GM18498 (cell line): ENCODE measurements at regions not wholly inside any gene's neighbourhood (a gene's known extent, or its start where the extent isn't known, plus 50 kb on each side); places are given as distances from the start of the nearest gene placed in this dataset.
"Not testable (repeated sequence)": the region's sequence is repeated elsewhere in the genome, so short reads cannot be mapped to it uniquely, and the experiment has no call there.

Source experiments
- ATAC-seq: cut with Tn5 transposase; IDR thresholded peaks from one replicate; pipeline ENCODE4 v1.9.1; 2021; ENCODE audit warnings: mild to moderate bottlenecking, moderate library complexity; ENCODE audit not compliant: unreplicated experiment

DNA sequence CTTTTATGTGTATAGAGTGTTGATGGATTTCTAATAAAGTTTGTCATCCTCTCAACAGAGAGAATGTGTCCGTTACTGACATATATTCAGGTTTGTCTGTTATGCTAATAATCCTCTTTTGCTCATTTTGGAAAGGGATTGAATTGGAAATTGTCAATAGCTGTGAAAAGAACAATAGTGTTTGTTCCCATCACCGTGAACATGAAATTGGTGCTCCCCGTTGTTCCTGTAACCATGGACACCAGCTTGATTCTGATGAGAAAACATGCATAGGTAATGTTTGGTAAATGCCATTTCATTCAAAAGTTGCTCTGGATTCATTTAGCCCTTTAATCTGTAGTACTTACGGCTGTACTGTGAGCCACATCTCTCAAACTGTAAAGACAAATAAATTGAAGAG is 707.0 kb upstream of the GOLIM4 start:
- ATAC-seq, result no peak

DNA sequence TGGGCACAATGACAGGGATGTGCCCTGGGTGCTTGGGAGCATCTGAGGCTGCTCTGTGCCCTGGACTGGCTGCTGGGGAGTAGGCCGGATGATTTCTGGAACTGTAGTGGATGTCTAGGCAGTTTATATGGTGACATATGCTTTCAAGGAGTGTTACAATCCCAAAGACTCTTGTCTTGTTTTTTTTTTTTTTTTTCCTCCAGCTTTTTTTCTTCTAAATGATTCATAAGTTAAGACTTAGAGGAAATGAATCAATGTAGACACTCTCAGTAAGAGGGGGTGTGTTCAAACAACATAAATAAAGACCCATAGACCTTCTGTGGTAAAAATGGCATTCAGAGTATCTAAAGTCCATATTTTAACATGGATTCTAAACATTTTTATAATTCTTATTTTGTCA is 706.1 kb upstream of the GOLIM4 start:
- no peak for ATAC-seq

DNA sequence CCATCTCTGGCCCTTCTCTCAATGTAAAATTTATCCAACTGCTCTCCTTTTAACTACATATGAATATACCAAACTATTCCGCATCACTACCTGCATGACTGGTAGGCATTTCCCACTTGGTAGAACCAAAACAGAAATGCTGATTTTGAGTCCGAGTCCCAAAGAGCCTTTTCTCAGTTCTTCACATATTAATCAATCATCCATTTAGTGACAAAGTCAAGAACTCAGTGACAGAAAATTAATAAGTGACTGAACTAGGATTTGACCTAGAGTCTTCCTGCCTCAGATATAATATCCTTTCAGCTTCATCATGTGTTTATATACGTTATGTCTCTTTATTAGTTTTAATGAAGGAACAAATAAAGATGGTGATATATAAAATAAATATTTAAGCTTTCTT is 700.6 kb upstream of the GOLIM4 start:
- no peak for ATAC-seq

DNA sequence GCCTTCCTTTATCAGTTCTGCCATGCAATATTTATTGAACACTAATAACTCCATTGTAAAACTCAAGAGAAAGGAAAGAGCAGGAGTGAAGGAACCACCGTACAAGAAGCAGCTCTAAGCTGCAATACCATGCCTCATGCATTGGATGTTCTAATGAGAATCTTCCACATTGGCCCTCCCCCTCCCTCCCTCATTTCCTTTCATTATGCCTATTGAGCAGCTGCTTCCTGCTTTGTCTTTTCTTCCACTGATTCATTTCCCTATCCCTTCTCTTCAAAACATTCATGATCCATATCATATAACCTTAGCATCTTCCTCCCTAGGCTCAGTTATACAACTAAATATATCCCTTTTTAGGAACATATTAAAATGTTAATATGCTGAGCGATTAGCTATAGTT is 698.7 kb upstream of the GOLIM4 start:
- ATAC-seq, result no peak

DNA sequence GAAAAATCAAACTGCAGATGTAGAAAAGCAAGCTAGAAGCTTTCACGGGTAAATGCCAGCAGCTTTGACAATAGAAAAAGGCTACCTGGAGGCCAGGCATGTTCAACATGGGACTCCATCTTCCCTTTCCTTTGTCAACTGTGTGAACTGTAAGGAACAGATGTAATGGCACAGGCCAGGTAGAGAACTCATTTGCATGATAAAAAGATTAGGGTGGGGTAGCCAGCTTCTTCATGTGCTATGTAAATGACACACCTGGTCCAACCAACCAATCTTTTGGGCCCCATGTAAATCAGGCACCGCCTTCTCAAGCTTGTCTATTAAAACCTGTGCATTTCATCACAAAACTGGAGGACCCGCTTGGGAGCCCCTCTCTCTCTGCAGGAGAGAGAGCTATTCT is 686.5 kb upstream of the GOLIM4 start:
- ATAC-seq, result no peak

DNA sequence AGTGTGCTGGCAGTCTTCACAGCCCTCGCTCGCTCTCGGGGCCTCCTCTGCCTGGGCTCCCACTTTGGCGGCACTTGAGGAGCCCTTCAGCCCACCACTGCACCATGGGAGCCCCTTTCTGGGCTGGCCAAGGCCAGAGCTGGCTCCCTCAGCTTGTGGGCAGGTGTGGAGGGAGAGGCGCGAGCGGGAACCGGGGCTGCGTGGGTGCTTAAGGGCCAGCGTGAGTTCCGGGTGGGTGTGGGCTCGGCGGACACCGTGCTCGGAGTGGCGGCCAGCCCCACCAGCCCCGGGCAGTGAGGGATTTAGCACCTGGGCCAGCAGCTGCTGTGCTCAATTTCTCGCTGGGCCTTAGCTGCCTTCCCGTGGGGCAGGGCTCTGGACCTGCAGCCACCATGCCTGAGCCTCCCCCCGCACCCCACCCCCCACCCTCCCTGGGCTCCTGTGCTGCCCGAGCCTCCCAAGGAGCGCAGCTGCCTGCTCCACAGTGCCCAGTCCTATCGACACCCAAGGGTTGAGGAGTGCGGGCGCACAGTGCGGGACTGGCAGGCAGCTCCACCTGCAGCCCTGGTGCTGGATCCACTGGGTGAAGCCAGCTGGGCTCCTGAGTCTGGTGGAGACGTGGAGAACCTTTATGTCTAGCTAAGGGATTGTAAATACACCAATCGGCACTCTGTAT is 684.4 kb upstream of the GOLIM4 start:
- not testable (repeated sequence) for ATAC-seq

DNA sequence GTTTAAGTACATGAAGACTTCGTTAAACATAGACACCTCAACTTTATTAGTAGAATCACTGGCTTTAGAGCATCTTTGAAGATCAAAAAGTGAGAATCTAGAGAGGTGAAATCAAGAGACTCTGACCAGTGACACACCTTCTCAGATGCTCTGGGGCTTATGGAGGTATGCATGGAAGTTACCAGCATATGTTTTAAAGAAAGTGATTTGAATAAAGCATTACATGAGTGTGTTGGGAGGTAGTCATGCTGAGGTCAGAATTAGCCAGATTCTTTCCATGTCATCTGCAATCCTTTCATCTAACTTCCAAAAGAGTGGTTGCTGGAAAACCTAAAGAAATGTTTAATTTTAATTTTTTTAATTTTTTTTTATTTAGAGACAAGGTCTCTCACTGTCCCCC is 658.0 kb upstream of the GOLIM4 start:
- ATAC-seq, result no peak

DNA sequence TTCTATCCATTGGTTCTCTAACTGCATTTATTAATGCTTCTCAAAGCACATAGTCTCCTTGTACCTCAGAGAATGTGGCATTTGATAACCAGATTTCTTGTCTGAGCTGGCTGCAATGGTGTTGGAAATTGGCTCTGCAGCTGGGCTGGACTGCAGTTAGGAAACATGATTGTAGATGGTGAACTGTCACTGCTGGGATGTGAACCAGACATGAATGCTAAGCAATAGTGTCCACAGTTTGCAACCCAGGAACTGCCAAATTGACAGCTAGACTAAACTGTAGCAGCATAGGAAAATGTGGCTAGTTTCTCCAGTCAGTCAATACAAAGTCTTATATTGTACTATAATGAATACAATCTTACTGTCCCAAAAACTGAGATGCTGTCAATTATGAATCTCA is 656.6 kb upstream of the GOLIM4 start:
- ATAC-seq, result no peak

DNA sequence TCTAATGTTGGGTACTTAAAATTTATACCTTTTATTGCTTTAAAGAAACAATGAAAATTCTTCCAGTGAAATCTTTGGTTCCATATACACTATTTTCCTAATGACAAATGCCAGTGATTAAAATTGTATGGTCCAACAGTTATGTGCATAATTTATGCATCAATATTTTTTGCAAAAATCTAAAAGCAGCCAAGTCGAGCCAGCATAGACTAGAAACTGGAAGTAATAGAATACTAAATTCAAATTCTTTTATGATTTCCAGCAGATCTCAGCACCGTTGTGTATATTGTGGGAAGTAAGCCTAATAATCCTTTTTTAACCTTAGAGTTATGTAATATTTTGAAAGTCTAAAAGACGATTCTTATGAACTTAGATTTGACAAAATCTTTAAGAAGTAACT is 652.0 kb upstream of the GOLIM4 start:
- ATAC-seq, result no peak

DNA sequence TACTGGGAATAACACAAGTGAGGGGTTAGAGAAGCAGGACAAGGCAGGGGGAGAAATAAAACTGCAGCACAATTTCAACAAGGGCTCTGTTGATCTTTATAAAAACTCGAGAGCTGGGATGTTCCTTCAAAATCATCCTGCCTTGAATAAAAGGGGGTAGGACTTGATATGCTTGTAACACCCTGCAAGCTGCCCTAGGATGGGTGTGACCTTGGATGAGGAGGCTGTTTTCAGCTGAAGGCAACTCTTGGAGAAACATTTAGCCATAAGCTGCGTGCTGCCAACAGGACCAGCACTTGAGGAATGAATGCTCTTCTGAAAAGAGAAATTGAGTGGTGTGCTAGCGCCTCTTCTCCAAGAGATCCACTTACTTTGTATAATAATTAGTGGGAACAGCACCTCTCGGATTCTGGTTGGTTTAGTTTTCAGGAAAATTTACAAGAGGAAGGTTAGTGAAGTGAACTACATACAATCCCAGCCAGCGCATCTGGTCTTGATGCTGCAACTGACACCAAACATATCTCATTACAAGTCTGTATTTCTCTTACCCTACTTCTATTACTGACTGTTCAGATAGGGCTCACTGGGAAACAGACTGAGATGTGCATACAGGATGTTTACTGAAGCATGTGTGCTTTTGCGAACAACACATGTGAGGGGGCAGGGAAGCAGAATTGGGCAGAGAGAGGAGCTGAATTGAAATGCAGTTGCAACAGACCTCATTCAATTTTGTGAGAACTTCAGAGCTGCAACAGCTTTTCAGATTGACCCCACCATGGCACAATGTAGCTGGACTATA is 643.0 kb upstream of the GOLIM4 start:
- ATAC-seq, result no peak

DNA sequence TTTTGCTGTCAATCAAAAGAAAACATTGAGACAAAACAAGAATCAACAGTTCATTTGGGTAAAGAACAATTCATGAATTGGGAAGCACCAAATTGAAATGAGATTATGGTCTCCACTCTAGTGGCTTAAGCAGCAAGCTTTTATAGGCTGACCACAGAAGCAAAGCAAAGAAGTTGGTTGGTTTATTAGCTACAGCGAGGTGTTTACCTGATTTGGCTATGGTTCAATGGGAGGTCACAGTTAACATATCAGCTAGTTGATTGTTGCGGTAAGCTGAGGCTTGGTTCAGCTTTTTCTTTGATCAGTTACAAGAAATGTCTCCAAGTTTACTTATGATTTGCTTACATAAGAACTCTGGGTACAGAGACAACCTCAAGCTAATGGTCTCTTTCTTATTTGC is 640.5 kb upstream of the GOLIM4 start:
- ATAC-seq, result no peak

DNA sequence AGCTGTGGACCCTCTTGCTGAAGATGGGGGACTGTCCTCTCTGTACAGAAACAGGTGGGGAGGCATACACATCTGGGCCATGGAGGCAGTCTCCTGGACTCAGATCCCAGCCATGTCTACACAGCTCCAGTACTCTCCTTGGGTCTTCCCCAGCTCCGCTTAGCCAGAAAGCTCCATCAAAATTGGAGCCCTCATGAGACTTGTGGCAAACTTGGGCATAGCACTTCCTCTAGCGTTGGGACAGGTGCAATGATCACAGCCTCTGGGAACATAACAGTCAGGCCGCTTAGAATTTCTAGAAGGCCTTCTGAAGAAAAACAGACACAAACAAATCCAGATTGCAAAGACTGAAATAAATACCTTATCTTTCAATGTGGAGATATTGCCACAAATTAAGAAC is 634.3 kb upstream of the GOLIM4 start:
- no peak for ATAC-seq

DNA sequence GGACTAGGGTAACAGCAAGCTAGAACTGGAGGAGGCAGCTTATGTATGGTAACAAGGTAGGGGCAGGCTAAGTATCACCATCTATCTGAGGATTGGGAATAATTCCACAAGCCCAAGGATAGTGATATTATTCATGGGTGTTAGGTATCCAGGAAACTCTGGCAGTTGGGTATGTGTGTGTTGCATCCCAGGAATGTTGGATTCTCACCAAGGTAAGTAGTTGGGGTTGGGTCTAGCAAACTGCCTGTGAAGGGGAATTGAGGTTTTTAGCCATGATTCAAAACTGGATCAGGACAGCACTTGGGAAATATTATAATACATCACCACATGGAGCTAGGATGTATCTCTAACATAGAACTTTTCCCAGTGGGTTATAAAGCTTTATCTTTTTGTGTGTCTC is 626.4 kb upstream of the GOLIM4 start:
- ATAC-seq, result no peak

DNA sequence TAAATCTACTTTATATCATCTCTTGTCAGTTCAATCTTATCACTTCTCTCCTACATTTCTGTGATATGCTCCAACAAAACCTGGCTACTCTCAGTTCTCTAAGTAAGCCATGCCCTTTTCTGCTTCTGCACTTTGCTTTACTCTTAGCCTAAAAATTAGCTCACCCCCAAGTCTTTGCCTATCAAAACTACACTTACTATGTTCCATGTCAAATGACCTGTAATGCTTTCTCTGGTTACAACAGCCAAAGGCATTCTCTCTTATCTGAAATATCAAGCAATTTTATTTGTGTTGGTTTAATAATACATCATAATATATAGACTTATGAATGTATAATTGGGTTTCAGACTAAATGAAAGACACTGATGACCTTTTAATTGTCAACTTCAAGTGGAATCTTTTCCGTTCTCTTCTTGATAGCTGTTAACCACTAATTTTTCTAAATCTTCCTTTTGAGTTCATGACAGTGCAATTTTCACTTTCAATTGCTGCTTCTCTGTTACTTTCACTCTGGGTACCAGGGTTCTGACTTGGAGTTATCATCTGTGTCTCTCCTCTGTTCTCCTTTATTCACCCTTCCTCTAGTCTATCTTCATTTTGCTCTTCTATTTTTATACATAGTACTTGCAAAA is 619.0 kb upstream of the GOLIM4 start:
- ATAC-seq, result peak; percentile 99

DNA sequence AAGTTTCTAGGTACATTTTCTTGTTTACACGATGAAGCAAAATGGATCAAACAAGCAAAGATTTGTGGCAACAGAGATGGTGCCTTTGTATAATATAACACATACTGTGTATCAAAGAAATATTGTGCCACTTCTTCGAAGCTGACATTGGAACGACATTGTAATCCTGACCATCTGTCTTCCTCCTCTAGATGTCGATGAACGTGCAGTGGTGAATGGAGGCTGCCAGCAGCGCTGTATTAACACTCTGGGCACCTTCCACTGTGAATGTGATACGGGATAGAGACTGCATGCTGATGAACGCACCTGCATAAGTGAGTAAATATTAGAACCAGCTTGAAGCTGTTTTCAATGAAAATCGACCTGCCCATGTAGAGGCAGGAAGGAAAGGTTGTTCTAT is 613.3 kb upstream of the GOLIM4 start:
- no peak for ATAC-seq

DNA sequence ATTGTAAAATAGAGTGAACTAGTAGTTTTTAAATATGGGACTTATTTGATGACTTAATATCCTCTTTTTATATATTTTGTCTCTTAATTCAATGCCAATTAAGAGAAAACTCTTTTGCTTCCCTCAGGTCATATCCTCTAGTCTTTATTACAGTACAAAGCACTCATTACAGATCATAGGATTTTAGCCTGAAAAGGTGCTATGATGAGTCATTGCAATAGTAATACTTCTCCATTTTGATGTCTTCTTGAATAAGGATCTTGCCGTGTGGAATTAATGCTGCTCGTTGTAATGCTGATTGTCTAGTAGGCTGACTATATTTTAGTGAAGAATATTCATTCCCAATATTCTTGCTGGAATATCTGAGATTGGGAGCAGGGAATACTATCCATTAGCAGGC is 612.2 kb upstream of the GOLIM4 start:
- ATAC-seq, result no peak

DNA sequence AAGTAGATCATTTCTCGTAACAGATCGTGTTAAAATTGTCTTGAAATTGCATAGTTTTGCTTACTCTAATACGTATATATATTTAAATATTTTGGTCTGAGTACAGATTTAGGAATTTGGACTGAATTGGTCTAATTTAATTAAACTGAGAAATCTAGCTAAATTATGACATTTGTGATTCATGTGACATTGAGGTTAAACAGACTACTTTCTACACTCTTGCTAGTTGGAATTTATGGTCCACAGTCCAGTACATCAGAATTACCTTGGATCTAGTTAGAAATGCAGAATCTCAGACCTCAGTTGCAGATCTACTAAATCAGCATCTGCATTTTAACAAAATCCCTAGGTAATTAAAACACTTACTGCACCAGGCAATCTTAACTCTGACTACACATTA is 609.7 kb upstream of the GOLIM4 start:
- no peak for ATAC-seq

DNA sequence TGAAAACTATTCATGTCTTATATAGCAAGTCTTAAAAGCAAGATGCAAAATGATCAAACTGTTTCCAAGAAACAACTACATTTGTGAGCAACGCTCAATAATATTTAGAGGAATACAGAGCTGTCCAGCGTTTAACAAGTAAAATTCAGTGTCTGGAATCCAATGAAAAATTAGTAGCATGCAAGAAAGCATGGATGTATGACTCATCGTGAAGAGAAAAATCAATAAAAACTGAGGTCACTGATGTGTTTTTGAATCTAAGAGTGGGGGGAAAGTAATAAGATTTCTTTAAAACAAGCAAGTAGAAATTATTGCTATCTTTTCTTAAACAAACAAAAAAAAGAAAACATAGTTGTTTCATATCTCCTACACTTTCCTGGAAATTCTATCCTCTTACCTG is 600.3 kb upstream of the GOLIM4 start:
- ATAC-seq, result no peak

DNA sequence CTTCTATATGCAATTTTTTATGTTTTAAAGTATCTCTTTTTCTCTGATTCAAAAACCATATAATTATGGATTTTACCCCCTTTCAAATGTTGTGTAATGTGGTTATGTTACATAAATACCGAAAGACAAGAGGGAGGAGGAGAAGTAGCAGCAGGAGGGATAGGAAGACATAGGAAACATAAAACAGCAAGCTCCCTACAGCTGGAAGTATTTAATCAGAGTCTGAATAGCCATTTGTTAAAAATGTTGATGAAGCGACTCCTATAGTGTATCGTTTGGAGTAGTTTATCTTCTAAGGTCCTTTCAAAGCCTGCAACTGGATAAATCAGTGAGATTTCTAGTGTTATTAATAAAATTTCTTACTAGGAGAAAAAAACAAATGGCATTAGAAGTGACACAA is 598.1 kb upstream of the GOLIM4 start:
- ATAC-seq, result no peak

DNA sequence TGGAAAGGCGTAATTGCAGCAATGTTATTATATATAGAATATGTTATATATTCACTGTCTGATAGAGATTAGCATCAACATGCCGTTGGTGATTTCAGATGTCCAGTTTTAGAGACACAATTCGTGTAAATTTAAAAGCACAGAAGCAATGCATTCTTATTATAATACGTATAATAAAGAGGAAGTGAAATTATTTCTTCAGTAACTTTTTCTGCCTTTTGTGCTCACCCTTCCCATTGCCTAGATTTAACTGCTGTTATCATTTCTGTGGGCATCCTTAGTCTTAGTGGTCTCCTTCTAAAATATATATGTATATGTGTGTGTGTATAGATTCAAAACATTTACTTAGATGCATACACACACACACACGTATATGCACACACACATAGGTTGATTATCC is 592.5 kb upstream of the GOLIM4 start:
- ATAC-seq, result no peak

DNA sequence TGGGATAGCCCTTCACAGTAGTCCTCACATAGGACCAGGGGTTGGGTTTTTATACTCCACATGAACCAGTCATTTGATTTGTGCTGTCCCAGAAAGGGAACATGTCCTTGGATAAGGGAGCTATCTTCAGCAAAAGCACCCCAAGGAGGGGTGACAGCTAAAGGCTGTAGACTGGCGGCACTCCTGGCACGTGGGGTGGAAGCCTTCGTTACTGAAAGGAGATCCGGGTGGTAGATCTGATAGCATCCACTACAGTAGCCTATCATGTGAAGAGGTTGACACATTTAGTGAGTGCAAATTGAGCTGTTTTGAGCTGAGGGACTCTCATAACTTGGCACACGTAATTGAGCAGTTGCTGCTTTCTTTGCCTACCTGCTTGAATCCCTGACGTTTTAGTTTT is 588.8 kb upstream of the GOLIM4 start:
- no peak for ATAC-seq

DNA sequence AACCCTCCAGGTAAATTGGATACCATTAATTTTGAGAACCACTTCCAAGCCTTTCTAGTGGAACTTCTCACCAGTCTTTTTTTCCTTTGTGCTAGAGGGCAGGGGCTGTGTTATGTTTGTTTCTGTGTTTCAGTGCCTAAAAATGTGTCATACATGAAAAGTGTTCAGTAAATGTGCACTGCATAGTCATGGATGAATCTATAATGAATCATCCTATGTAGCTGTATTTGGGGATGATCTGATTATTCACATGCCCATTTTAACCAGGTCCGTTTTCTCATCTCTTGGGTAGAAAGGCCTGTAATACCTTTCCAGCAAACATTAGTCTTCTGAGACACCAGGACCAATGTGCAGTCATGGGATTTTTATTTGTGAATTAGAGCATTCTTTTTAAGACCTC is 583.0 kb upstream of the GOLIM4 start:
- ATAC-seq, result no peak
